SK-N-SH treated with all-trans-retinoic acid at 6 μM for 48 hours (cell line): ENCODE measurements at regions not wholly inside any gene's neighbourhood (a gene's known extent, or its start where the extent isn't known, plus 50 kb on each side); places are given as distances from the start of the nearest gene placed in this dataset.

Experiments
- RARB ChIP-seq: fragments of 250-450 bp; sonication (Bioruptor Pico); IDR thresholded peaks from 2 replicates; pipeline ENCODE4 v1.8.0; 2021; ENCODE audit warnings: mild to moderate bottlenecking, moderate library complexity
- ZC3H10 ChIP-seq: fragments of 250-450 bp; sonication (Bioruptor Pico); IDR thresholded peaks from 2 replicates; pipeline ENCODE4 v1.5.1; 2021; ENCODE audit warnings: mild to moderate bottlenecking, moderate library complexity
- ZFP3 ChIP-seq: fragments of 250-450 bp; sonication (Bioruptor Pico); IDR thresholded peaks from 2 replicates; pipeline ENCODE4 v1.5.0; 2020; ENCODE audit warnings: mild to moderate bottlenecking, moderate library complexity

- TF ChIP-seq RARB: no peak
- TF ChIP-seq ZFP3 (CRISPR knock-in tag): no peak
- no peak for TF ChIP-seq ZC3H10 (CRISPR knock-in tag)
These were observed 140.9 kb upstream of the SPEF2 start for GRCh38 chr5:35476797-35477196.
